GM23338 (cell line): ENCODE measurements at regions not wholly inside any gene's neighbourhood (a gene's known extent, or its start where the extent isn't known, plus 50 kb on each side); places are given as distances from the start of the nearest gene placed in this dataset.

Experiments
- ATAC-seq: fragments of 200-7000 bp; cut with Tn5 transposase; 3 replicates; pipeline ENCODE4 v1.9.1; 2020
- DNase-seq: peaks from one replicate; pipeline ENCODE4 v3.0.0-alpha.2; 2015; ENCODE audit warnings: low spot score
- H2AFZ ChIP-seq: fragments of 200-600 bp; sonication (generic); 2 replicates; pipeline ENCODE4 v1.8.0; 2016; ENCODE audit warnings: antibody characterized with exemption, mild to moderate bottlenecking, moderate library complexity
- H3F3A ChIP-seq: fragments of 200-600 bp; sonication (generic); replicated peaks from 2 replicates; pipeline ENCODE4 v1.8.0; 2017; ENCODE audit warnings: antibody characterized with exemption, mixed run types, low read depth
- H3K27ac ChIP-seq: fragments of 200-600 bp; sonication (generic); 2 replicates; pipeline ENCODE4 v1.6.1; 2016; ENCODE audit warnings: low read depth
- H3K27me3 ChIP-seq: fragments of 200-600 bp; sonication (generic); 2 replicates; pipeline ENCODE4 v1.8.0; 2016; ENCODE audit warnings: mild to moderate bottlenecking, mixed run types, moderate library complexity; ENCODE audit not compliant: insufficient read depth
- H3K36me3 ChIP-seq: fragments of 200-600 bp; sonication (generic); 2 replicates; pipeline ENCODE4 v1.8.0; 2016; ENCODE audit warnings: mild to moderate bottlenecking; ENCODE audit not compliant: insufficient read depth
- H3K4me1 ChIP-seq: fragments of 200-600 bp; sonication (generic); 2 replicates; pipeline ENCODE4 v1.8.0; 2016; ENCODE audit warnings: mild to moderate bottlenecking, moderate library complexity; ENCODE audit not compliant: insufficient read depth
- H3K4me2 ChIP-seq: fragments of 200-600 bp; sonication (generic); 2 replicates; pipeline ENCODE4 v1.7.1; 2017; ENCODE audit warnings: mixed run types
- H3K4me3 ChIP-seq: fragments of 200-600 bp; sonication (generic); 2 replicates; pipeline ENCODE4 v1.6.1; 2016; ENCODE audit warnings: mixed run types
- H3K79me2 ChIP-seq: fragments of 200-600 bp; sonication (generic); replicated peaks from 2 replicates; pipeline ENCODE4 v1.8.0; 2017; ENCODE audit warnings: mild to moderate bottlenecking; ENCODE audit not compliant: insufficient read depth
- H3K9me2 ChIP-seq: fragments of 200-600 bp; sonication (generic); 2 replicates; pipeline ENCODE4 v1.8.0; 2017; ENCODE audit not compliant: insufficient read depth
- H4K20me1 ChIP-seq: fragments of 200-600 bp; sonication (generic); replicated peaks from 2 replicates; pipeline ENCODE4 v1.8.0; 2017; ENCODE audit warnings: mild to moderate bottlenecking; ENCODE audit not compliant: insufficient read depth
- H3K27ac Mint-ChIP-seq: 2 replicates; pipeline ENCODE4 v1.8.0; 2020; ENCODE audit warnings: inconsistent platforms, mild to moderate bottlenecking, moderate library complexity, mixed read lengths
- H3K27me3 Mint-ChIP-seq: 3 replicates; pipeline ENCODE4 v1.8.0; 2022; ENCODE audit warnings: low read depth, mild to moderate bottlenecking, moderate library complexity, mixed read lengths, inconsistent platforms; ENCODE audit not compliant: insufficient read depth, poor library complexity
- H3K36me3 Mint-ChIP-seq: 3 replicates; pipeline ENCODE4 v1.8.0; 2021; ENCODE audit warnings: low read depth, mild to moderate bottlenecking, inconsistent platforms, moderate library complexity, mixed read lengths
- H3K4me1 Mint-ChIP-seq: 3 replicates; pipeline ENCODE4 v1.8.0; 2020; ENCODE audit warnings: mild to moderate bottlenecking, inconsistent platforms, mixed read lengths
- H3K4me3 Mint-ChIP-seq: 3 replicates; pipeline ENCODE4 v1.8.0; 2021; ENCODE audit warnings: moderate library complexity, mild to moderate bottlenecking, inconsistent platforms, mixed read lengths
- H3K9me3 Mint-ChIP-seq: 3 replicates; pipeline ENCODE4 v1.8.0; 2020; ENCODE audit warnings: moderate library complexity, mild to moderate bottlenecking, inconsistent platforms, mixed read lengths
- CREB1 ChIP-seq: fragments of 250-450 bp; sonication (Bioruptor Pico); IDR thresholded peaks from 2 replicates; pipeline ENCODE4 v1.5.0; 2020; ENCODE audit warnings: low read depth, mild to moderate bottlenecking, moderate library complexity
- EZH2 ChIP-seq: fragments of 200-600 bp; sonication (generic); IDR thresholded peaks from one replicate; pipeline ENCODE4 v1.8.0; 2017; ENCODE audit warnings: antibody characterized with exemption, mild to moderate bottlenecking, low read depth; ENCODE audit not compliant: unreplicated experiment
- EZH2phosphoT487 ChIP-seq: fragments of 200-600 bp; sonication (generic); IDR thresholded peaks from one replicate; pipeline ENCODE4 v1.8.1; 2018; ENCODE audit warnings: antibody characterized with exemption; ENCODE audit not compliant: unreplicated experiment
- JUNB ChIP-seq: IDR thresholded peaks from one replicate; pipeline ENCODE4 v1.6.1; 2016; ENCODE audit warnings: antibody characterized with exemption; ENCODE audit not compliant: unreplicated experiment
- NANOG ChIP-seq: IDR thresholded peaks from 2 replicates; pipeline ENCODE4 v1.6.1; 2016; ENCODE audit warnings: antibody characterized with exemption, borderline replicate concordance
- POLR2AphosphoS5 ChIP-seq: IDR thresholded peaks from 2 replicates; pipeline ENCODE4 v1.6.1; 2016; ENCODE audit warnings: antibody characterized with exemption, low read depth
- STAT1 ChIP-seq: IDR thresholded peaks from one replicate; pipeline ENCODE4 v1.6.1; 2016; ENCODE audit warnings: antibody characterized with exemption; ENCODE audit not compliant: unreplicated experiment
- ZNF114 ChIP-seq: fragments of 250-450 bp; sonication (Bioruptor Pico); IDR thresholded peaks from 2 replicates; pipeline ENCODE4 v1.5.0; 2020; ENCODE audit warnings: mild to moderate bottlenecking, moderate library complexity
- ZNF331 ChIP-seq: fragments of 250-450 bp; sonication (Bioruptor Pico); IDR thresholded peaks from 2 replicates; pipeline ENCODE4 v1.5.0; 2020; ENCODE audit warnings: low read depth, mild to moderate bottlenecking, moderate library complexity
- TF ChIP-seq, protein P1 (sequence below): IDR thresholded peaks from 2 replicates; pipeline ENCODE4 v1.6.1; 2016; ENCODE audit warnings: antibody characterized with exemption
- TF ChIP-seq, protein P2 (sequence below), 2 experiments: fragments of 200-600 bp in 1 of 2; sonication (generic) in 1 of 2; conservative IDR thresholded peaks; 2 replicates each; pipeline versions ENCODE4 v1.5.1 to v1.6.1; 2016 to 2017; ENCODE audit warnings: antibody characterized with exemption in 2 of 2, low read depth in 2 of 2, mild to moderate bottlenecking in 2 of 2, moderate library complexity in 1 of 2
- TF ChIP-seq, protein P3 (sequence below): IDR thresholded peaks from one replicate; pipeline ENCODE4 v1.6.1; 2018; ENCODE audit warnings: antibody characterized with exemption; ENCODE audit not compliant: unreplicated experiment
- TF ChIP-seq, protein P4 (sequence below): fragments of 250-450 bp; sonication (Bioruptor Pico); IDR thresholded peaks from 2 replicates; pipeline ENCODE4 v1.5.0; 2020; ENCODE audit warnings: mild to moderate bottlenecking, moderate library complexity

DNA sequence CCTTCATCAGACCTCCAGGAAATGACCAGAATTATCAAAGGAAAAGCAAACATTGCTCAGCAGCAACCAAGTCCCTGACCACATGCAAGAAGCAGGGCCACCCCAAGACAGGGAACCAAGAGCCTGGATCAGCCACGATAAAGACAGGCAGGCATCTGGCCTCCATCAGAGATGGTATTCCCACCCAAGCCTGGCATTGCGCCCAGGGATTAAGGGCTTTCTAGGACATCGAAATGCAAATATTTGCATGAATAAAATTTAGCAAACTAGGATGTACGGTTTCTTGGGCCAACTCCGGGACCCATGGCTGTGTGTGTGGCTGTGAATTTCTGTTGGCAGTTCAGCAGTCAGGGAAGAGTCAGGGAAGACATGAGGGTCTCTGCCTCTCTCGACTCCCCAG lies 241.4 kb upstream of the DYNLRB2 start:
- DNase-seq: no peak
- H3K4me3 Mint-ChIP-seq: no peak overlapping the region
- no peak overlapping the region for H2AFZ ChIP-seq

More for the DNA sequence above, 241.4 kb upstream of the DYNLRB2 start:
- Histone ChIP-seq H3F3A (no peaks in the 10 kb centered on the region), H4K20me1 (no peaks in the 10 kb centered on the region), H3K79me2 (no peaks in the 10 kb centered on the region), H3K27ac (no peak overlapping the region), H3K27me3 (no peaks in the 10 kb centered on the region), H3K4me3 (no peak overlapping the region), H3K4me1 (no peaks in the 10 kb centered on the region), H3K9me2 (no peaks in the 10 kb centered on the region; the same call in 1 of the 2 replicates), H3K36me3 (no peaks in the 10 kb centered on the region), H3K4me2 (no peak overlapping the region)
- H3K27me3 Mint-ChIP-seq: peaks cover 9% of the 10 kb centered on the region
- 0 out of 3 replicates have a peak, but pooled peaks cover 3% of the 10 kb centered on the region for H3K4me1 Mint-ChIP-seq
- TF ChIP-seq NANOG: no peak
- TF ChIP-seq, protein P1, sequence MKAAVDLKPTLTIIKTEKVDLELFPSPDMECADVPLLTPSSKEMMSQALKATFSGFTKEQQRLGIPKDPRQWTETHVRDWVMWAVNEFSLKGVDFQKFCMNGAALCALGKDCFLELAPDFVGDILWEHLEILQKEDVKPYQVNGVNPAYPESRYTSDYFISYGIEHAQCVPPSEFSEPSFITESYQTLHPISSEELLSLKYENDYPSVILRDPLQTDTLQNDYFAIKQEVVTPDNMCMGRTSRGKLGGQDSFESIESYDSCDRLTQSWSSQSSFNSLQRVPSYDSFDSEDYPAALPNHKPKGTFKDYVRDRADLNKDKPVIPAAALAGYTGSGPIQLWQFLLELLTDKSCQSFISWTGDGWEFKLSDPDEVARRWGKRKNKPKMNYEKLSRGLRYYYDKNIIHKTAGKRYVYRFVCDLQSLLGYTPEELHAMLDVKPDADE: no peak
- no peak for TF ChIP-seq POLR2AphosphoS5
- TF ChIP-seq EZH2: no peak
- no peak for TF ChIP-seq ZNF114 (CRISPR knock-in tag)
- TF ChIP-seq, protein P2, sequence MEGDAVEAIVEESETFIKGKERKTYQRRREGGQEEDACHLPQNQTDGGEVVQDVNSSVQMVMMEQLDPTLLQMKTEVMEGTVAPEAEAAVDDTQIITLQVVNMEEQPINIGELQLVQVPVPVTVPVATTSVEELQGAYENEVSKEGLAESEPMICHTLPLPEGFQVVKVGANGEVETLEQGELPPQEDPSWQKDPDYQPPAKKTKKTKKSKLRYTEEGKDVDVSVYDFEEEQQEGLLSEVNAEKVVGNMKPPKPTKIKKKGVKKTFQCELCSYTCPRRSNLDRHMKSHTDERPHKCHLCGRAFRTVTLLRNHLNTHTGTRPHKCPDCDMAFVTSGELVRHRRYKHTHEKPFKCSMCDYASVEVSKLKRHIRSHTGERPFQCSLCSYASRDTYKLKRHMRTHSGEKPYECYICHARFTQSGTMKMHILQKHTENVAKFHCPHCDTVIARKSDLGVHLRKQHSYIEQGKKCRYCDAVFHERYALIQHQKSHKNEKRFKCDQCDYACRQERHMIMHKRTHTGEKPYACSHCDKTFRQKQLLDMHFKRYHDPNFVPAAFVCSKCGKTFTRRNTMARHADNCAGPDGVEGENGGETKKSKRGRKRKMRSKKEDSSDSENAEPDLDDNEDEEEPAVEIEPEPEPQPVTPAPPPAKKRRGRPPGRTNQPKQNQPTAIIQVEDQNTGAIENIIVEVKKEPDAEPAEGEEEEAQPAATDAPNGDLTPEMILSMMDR (conservative IDR thresholded peaks at IDR 0.05; ENCODE audit: low read depth in 2 of 2): no peak
- no peak for TF ChIP-seq CREB1 (CRISPR knock-in tag)
- TF ChIP-seq, protein P3, sequence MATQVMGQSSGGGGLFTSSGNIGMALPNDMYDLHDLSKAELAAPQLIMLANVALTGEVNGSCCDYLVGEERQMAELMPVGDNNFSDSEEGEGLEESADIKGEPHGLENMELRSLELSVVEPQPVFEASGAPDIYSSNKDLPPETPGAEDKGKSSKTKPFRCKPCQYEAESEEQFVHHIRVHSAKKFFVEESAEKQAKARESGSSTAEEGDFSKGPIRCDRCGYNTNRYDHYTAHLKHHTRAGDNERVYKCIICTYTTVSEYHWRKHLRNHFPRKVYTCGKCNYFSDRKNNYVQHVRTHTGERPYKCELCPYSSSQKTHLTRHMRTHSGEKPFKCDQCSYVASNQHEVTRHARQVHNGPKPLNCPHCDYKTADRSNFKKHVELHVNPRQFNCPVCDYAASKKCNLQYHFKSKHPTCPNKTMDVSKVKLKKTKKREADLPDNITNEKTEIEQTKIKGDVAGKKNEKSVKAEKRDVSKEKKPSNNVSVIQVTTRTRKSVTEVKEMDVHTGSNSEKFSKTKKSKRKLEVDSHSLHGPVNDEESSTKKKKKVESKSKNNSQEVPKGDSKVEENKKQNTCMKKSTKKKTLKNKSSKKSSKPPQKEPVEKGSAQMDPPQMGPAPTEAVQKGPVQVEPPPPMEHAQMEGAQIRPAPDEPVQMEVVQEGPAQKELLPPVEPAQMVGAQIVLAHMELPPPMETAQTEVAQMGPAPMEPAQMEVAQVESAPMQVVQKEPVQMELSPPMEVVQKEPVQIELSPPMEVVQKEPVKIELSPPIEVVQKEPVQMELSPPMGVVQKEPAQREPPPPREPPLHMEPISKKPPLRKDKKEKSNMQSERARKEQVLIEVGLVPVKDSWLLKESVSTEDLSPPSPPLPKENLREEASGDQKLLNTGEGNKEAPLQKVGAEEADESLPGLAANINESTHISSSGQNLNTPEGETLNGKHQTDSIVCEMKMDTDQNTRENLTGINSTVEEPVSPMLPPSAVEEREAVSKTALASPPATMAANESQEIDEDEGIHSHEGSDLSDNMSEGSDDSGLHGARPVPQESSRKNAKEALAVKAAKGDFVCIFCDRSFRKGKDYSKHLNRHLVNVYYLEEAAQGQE: no peak
- no peak for TF ChIP-seq JUNB
- no peak for TF ChIP-seq ZNF331 (CRISPR knock-in tag)
- no peak for TF ChIP-seq EZH2phosphoT487
- TF ChIP-seq, protein P4, sequence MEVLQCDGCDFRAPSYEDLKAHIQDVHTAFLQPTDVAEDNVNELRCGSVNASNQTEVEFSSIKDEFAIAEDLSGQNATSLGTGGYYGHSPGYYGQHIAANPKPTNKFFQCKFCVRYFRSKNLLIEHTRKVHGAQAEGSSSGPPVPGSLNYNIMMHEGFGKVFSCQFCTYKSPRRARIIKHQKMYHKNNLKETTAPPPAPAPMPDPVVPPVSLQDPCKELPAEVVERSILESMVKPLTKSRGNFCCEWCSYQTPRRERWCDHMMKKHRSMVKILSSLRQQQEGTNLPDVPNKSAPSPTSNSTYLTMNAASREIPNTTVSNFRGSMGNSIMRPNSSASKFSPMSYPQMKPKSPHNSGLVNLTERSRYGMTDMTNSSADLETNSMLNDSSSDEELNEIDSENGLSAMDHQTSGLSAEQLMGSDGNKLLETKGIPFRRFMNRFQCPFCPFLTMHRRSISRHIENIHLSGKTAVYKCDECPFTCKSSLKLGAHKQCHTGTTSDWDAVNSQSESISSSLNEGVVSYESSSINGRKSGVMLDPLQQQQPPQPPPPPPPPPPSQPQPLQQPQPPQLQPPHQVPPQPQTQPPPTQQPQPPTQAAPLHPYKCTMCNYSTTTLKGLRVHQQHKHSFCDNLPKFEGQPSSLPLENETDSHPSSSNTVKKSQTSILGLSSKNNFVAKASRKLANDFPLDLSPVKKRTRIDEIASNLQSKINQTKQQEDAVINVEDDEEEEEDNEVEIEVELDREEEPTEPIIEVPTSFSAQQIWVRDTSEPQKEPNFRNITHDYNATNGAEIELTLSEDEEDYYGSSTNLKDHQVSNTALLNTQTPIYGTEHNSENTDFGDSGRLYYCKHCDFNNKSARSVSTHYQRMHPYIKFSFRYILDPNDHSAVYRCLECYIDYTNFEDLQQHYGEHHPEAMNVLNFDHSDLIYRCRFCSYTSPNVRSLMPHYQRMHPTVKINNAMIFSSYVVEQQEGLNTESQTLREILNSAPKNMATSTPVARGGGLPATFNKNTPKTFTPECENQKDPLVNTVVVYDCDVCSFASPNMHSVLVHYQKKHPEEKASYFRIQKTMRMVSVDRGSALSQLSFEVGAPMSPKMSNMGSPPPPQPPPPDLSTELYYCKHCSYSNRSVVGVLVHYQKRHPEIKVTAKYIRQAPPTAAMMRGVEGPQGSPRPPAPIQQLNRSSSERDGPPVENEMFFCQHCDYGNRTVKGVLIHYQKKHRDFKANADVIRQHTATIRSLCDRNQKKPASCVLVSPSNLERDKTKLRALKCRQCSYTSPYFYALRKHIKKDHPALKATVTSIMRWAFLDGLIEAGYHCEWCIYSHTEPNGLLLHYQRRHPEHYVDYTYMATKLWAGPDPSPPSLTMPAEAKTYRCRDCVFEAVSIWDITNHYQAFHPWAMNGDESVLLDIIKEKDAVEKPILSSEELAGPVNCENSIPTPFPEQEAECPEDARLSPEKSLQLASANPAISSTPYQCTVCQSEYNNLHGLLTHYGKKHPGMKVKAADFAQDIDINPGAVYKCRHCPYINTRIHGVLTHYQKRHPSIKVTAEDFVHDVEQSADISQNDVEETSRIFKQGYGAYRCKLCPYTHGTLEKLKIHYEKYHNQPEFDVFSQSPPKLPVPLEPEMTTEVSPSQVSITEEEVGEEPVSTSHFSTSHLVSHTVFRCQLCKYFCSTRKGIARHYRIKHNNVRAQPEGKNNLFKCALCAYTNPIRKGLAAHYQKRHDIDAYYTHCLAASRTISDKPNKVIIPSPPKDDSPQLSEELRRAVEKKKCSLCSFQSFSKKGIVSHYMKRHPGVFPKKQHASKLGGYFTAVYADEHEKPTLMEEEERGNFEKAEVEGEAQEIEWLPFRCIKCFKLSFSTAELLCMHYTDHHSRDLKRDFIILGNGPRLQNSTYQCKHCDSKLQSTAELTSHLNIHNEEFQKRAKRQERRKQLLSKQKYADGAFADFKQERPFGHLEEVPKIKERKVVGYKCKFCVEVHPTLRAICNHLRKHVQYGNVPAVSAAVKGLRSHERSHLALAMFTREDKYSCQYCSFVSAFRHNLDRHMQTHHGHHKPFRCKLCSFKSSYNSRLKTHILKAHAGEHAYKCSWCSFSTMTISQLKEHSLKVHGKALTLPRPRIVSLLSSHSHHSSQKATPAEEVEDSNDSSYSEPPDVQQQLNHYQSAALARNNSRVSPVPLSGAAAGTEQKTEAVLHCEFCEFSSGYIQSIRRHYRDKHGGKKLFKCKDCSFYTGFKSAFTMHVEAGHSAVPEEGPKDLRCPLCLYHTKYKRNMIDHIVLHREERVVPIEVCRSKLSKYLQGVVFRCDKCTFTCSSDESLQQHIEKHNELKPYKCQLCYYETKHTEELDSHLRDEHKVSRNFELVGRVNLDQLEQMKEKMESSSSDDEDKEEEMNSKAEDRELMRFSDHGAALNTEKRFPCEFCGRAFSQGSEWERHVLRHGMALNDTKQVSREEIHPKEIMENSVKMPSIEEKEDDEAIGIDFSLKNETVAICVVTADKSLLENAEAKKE (CRISPR knock-in tag): no peak
- TF ChIP-seq STAT1: no peak
- no peak overlapping the region for H3K27ac Mint-ChIP-seq
- H3K9me3 Mint-ChIP-seq: peaks cover 2% of the 10 kb centered on the region; the same call in 1 of the 3 replicates
- ATAC-seq: no peak
- no peaks in the 10 kb centered on the region for H3K36me3 Mint-ChIP-seq
